NCI-H510A treated with DMSO at 0.1 percent for 48 hours (cell line): ENCODE measurements at regions not wholly inside any gene's neighbourhood (a gene's known extent, or its start where the extent isn't known, plus 50 kb on each side); places are given as distances from the start of the nearest gene placed in this dataset.

Experiments used
- DNase-seq: peaks from one replicate; lab custom pipeline; 2025; lab: John Stamatoyannopoulos, UW

GRCh38 chr10:131651674-131652437 lies 249.0 kb upstream of the PPP2R2D start:
- no peak for DNase-seq

GRCh38 chr10:131652438-131653139 lies 248.2 kb upstream of the PPP2R2D start:
- no peak for DNase-seq

- DNase-seq = no peak
Measured at GRCh38 chr10:131653140-131653539, 247.7 kb upstream of the PPP2R2D start.

GRCh38 chr10:131653554-131654470 lies 247.0 kb upstream of the PPP2R2D start:
- no peak for DNase-seq

GRCh38 chr10:131654471-131655087 lies 246.2 kb upstream of the PPP2R2D start:
- DNase-seq = no peak

GRCh38 chr10:131655101-131655849 lies 245.5 kb upstream of the PPP2R2D start:
- DNase-seq = no peak

- no peak for DNase-seq
Measured at GRCh38 chr10:131656009-131656408, 244.8 kb upstream of the PPP2R2D start.

- no peak for DNase-seq
Measured at GRCh38 chr10:131656431-131656841, 244.4 kb upstream of the PPP2R2D start.

GRCh38 chr10:131657318-131657984 lies 243.4 kb upstream of the PPP2R2D start:
- DNase-seq = no peak

- DNase-seq = no peak
Measured at GRCh38 chr10:131657985-131658330, 242.8 kb upstream of the PPP2R2D start.

- no peak for DNase-seq
Measured at GRCh38 chr10:131658476-131659110, 242.2 kb upstream of the PPP2R2D start.

GRCh38 chr10:131660427-131660826 lies 240.4 kb upstream of the PPP2R2D start:
- no peak for DNase-seq

- no peak for DNase-seq
Measured at GRCh38 chr10:131662851-131663250, 238.0 kb upstream of the PPP2R2D start.

- DNase-seq = no peak
Measured at GRCh38 chr10:131663351-131663750, 237.5 kb upstream of the PPP2R2D start.

GRCh38 chr10:131666091-131666490 lies 234.7 kb upstream of the PPP2R2D start:
- no peak for DNase-seq

- no peak for DNase-seq
Measured at GRCh38 chr10:131667047-131667446, 233.8 kb upstream of the PPP2R2D start.

- DNase-seq = no peak
Measured at GRCh38 chr10:131667561-131667960, 233.2 kb upstream of the PPP2R2D start.

- DNase-seq = no peak
Measured at GRCh38 chr10:131668903-131669302, 231.9 kb upstream of the PPP2R2D start.

GRCh38 chr10:131669838-131670237 lies 231.0 kb upstream of the PPP2R2D start:
- DNase-seq = no peak

- DNase-seq = no peak
Measured at GRCh38 chr10:131670341-131670740, 230.5 kb upstream of the PPP2R2D start.
